T-helper 17 cell (primary cell): ENCODE measurements at regions not wholly inside any gene's neighbourhood (a gene's known extent, or its start where the extent isn't known, plus 50 kb on each side); places are given as distances from the start of the nearest gene placed in this dataset.

Experiments
- ATAC-seq: fragments of 150-1000 bp; cut with Tn5 transposase; 2 replicates; pipeline ENCODE4 v1.10.0; 2021; ENCODE audit warnings: mild to moderate bottlenecking, moderate library complexity
- DNase-seq, 3 donors: peaks; one replicate each; pipeline versions ENCODE4 v3.0.0 to v3.0.0-alpha.2; 2020 to 2021
- H3K9me3 ChIP-seq: one replicate; pipeline ENCODE4 v1.7.0; 2013; ENCODE audit warnings: low read length, mild to moderate bottlenecking; ENCODE audit not compliant: control insufficient read depth, poor library complexity, severe bottlenecking
- H3K27ac Mint-ChIP-seq: one replicate; pipeline ENCODE4 v1.8.0; 2022; ENCODE audit warnings: mild to moderate bottlenecking, moderate library complexity, mixed read lengths
- H3K27me3 Mint-ChIP-seq: one replicate; pipeline ENCODE4 v1.8.0; 2022; ENCODE audit warnings: mixed read lengths
- H3K36me3 Mint-ChIP-seq: one replicate; pipeline ENCODE4 v1.8.0; 2022; ENCODE audit warnings: low read depth, mixed read lengths
- H3K4me1 Mint-ChIP-seq: one replicate; pipeline ENCODE4 v1.8.0; 2022; ENCODE audit warnings: mild to moderate bottlenecking, mixed read lengths
- H3K4me3 Mint-ChIP-seq: one replicate; pipeline ENCODE4 v1.8.0; 2022; ENCODE audit warnings: mild to moderate bottlenecking, moderate library complexity, mixed read lengths

DNA sequence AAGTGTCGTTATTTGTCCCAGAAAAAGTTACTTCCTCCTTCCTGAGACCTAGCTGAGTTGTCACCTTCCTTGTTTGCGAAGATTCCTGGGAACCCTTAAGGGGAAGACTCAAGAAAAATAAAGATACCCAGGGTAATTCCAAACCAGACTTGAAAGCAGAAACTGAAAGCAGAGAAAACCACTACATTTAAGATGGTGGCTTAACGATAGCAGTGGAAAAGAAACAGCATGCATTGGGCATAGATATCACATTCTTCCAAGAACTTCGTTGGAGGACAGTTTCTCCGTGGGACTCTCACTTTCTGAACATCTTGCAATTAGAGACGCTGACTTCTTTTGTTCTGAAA is 89.1 kb downstream of the FAM76B start:
- Mint-ChIP-seq H3K27ac (no peak overlapping the region), H3K36me3 (no peaks in the 10 kb centered on the region), H3K4me1 (peaks cover 33% of the 10 kb centered on the region), H3K4me3 (peak overlapping the region; percentile 85), H3K27me3 (no peaks in the 10 kb centered on the region)
- DNase-seq: no peak
- ATAC-seq: peak; percentile 74
- H3K9me3 ChIP-seq: no peaks in the 10 kb centered on the region

DNA sequence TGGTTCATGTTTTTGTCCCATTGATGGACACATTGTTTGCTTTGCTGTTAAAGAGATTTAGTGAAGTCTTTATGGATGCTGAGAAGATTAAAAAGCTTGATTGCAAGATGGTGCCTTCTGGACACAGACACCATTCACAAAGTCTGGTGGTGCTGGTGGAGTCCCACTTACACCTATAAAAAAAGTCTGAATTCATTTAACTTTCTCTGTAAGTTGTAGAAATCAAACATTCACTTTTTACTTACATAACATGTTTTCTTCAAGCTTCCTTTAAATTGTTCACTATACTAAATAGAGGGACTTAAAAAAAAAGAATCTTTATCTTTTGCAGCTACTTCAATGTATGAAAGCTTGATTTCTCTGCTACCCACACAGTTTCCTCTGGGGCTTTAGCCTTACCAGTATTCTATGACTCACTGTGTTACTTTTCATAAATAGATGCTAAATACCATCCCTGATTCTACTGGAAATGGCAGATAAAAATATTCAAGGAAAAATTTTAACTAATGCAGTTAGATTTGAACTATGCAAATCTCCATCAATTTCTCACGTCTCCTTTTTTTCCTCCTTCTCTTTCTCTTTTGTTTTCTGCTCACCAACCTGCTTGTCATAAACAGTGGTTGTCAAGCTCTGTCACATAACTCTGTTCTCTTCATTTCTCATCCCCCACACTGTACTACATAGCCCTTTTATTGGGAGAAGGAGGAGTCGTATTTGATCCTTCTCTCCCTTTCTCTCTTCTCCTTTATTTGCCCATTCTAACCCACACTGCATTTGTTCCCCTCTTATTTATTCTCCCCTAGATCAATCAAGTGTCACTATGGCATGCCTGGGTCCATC is 89.7 kb downstream of the FAM76B start:
- no peaks in the 10 kb centered on the region for H3K36me3 Mint-ChIP-seq
- no peaks in the 10 kb centered on the region for H3K9me3 ChIP-seq
- ATAC-seq: peak; percentile 75
- no peak overlapping the region for H3K27ac Mint-ChIP-seq
- DNase-seq: no peak
- H3K4me3 Mint-ChIP-seq: peak overlapping the region; percentile 85
- no peaks in the 10 kb centered on the region for H3K27me3 Mint-ChIP-seq
- H3K4me1 Mint-ChIP-seq: peaks cover 33% of the 10 kb centered on the region

DNA sequence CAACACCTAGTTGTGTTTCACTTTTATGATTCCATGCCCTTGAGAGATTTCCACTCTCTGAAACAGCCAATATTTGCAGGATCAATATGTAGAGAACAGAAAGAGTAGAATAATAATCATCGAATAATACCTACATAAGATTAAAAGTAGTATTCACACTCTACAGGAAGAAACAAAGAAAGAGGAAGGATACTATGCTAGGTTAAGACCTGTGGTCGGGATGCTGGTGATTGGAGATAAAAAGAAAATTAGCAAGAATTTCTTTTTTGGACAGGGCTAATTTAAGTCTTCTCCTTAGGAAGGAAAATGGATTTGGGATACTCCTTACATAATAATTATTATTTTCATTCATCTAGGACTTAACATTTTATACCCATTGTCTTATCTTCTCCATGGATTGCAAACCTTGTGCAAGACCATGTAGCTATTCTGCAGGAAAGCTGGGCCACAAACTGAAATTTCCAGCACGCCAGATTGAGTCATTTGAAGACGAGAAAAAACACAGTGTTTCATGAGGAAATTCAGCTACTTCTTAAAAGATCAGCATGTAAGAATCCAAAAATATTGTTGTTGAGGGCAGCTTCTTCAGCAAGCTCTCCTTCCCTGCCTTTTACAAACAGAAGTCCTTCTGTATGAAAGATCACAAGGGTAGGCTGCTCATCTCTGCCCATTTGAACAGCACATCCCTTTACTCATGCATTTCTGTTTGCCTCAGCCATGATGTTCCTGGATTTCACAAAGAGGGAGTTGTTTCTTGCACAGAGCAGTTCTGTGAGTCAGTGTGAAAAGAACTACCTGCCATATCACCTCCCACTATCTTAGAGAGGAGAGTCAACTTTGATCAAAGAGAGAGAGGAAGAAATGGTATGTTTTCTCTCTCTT is 90.7 kb downstream of the FAM76B start:
- ATAC-seq: no peak
- H3K27ac Mint-ChIP-seq: no peak overlapping the region
- peak overlapping the region; percentile 69 for H3K4me3 Mint-ChIP-seq
- no peaks in the 10 kb centered on the region for H3K27me3 Mint-ChIP-seq
- H3K36me3 Mint-ChIP-seq: no peaks in the 10 kb centered on the region
- peaks cover 33% of the 10 kb centered on the region for H3K4me1 Mint-ChIP-seq
- no peaks in the 10 kb centered on the region for H3K9me3 ChIP-seq
- no peak for DNase-seq

DNA sequence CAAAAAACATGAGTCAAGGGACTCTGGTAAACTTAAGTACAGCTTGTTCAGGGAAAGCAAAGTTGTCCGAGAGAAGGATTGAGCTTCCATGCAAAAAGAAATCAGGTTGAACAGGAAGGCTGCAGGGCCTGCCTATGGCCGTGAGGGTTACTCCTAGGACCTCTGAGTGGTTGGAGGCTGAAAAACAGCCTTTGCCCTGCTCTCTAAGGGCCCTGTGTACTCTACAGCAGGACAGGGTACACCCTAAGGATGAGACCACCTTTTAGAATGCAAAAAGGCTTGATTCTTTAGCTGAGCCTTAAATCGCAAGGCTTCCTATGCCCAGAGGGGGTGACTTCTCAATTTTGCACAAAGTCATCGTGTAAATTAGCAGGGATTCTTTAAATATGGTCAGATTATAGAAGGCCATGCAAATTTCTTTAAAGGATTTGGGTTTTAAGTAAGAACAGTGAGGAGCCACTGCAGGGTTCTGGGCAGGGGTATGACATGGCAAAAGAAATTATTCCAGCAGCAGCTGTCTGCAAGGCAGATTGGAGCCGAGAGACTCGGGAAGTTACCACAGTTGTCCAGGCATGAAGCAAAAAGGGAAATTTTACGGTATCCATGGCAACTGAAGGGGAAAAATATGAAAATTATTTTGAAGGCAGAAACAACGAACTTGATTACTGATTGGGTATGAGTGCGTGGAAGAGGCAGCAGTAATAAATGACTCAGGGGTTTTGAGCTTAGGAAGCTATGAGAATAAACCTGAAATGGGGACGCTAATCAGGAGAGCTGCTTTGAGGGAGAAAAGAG is 91.8 kb downstream of the FAM76B start:
- Mint-ChIP-seq H3K27me3 (no peaks in the 10 kb centered on the region), H3K27ac (no peak overlapping the region), H3K4me3 (no peak overlapping the region), H3K36me3 (no peaks in the 10 kb centered on the region), H3K4me1 (peaks cover 33% of the 10 kb centered on the region)
- ATAC-seq (no peak), DNase-seq (no peak)
- H3K9me3 ChIP-seq: no peaks in the 10 kb centered on the region

DNA sequence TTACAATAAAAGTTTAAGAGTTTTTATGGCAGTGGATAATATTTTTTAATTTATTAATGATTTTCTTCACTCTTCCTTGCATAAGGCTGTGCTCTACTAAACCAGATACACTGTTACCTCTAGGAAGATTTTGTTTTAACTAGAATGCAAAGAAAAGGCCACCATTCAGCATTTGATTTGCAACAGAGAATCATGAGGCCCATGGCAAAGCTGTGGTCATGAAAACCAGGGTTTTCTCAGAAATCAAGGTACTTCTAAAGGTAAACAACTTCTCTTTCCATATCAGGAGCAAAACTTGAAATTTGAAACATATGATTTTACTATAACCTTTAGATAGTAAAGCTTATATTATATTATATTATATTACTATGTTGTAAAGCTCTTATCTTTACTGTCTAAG is 94.4 kb downstream of the FAM76B start:
- no peaks in the 10 kb centered on the region for H3K9me3 ChIP-seq
- Mint-ChIP-seq H3K4me3 (no peak overlapping the region), H3K27ac (peak overlapping the region; percentile 39), H3K36me3 (no peaks in the 10 kb centered on the region), H3K27me3 (no peaks in the 10 kb centered on the region), H3K4me1 (peaks cover 22% of the 10 kb centered on the region)
- DNase-seq (no peak), ATAC-seq (no peak)

DNA sequence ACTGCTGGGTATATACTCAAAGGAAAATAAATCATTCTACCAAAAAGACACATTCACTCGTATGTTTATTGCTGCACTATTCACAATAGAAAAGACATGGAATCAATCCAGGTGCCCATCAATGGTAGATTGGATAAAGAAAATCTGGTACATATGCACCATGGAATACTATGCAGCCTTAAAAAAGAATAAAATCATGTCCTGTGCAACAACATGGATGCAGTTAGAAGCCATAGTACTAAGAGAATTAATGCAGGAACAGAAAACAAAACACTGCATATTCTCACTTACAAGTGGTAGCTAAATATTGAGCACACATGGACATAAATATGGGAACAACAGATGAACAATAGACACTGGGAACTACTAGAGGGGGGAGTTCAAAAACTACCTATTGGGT is 96.3 kb downstream of the FAM76B start:
- ATAC-seq: no peak
- Mint-ChIP-seq H3K4me3 (no peak overlapping the region), H3K36me3 (no peaks in the 10 kb centered on the region)

DNA sequence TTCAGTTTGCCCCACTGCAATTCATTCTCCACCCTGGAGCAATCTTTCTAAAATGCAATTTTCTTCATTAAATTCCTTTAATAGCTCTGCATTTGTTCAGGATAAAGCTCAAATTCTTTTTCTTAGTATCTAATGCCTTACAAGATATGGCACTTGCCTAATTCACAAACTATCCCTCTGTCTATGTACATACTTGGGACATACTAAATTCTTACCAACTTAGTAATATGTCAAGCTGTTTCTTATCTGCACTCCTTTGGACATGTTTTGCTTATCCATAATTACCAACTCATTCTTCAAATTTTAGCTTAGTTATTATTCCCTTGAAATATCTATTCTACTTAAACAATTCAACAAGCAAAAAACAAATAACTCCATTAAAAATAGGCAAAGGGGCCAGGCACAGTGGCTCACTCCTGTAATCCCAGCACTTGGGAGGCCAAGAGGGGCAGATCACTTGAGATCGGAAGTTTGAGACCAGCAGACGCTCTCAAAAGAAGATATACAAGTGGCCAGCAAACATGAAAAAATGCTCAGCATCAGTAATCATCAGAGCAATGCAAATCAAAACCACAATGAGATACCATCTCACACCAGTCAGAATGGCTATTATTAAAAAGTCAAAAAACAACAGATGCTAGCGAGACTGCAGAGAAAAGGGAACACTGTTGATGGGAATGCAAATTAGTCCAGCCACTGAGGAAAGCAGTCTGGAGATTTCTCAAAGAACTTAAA is 96.9 kb downstream of the FAM76B start:
- no peaks in the 10 kb centered on the region for H3K36me3 Mint-ChIP-seq
- no peaks in the 10 kb centered on the region for H3K9me3 ChIP-seq
- H3K4me3 Mint-ChIP-seq: no peak overlapping the region
- H3K27me3 Mint-ChIP-seq: no peaks in the 10 kb centered on the region
- ATAC-seq (no peak), DNase-seq (no peak)
- no peak overlapping the region for H3K27ac Mint-ChIP-seq
- no peaks in the 10 kb centered on the region for H3K4me1 Mint-ChIP-seq

More for the DNA sequence above, 96.3 kb downstream of the FAM76B start:
- H3K27ac Mint-ChIP-seq: no peak overlapping the region
- peaks cover 6% of the 10 kb centered on the region for H3K4me1 Mint-ChIP-seq
- no peaks in the 10 kb centered on the region for H3K9me3 ChIP-seq
- no peak for DNase-seq
- no peaks in the 10 kb centered on the region for H3K27me3 Mint-ChIP-seq

DNA sequence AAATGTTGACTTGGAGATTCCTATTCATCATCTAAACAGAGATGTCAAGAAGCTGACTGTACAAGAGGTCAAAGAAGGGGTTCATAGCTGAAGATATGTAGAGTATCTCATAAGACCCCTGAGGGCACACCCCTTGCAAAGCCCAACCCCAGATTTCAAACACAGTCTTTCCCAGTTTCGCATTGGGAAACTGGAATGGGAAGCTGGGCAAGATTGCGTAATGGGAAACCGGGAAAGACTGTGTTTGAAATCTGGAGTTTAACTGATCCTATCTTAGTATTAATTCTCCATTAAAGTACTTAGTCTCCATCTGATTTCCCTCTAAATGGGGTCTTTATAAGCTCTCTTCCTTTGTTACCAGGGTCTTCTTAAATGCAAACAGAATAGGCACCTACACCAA is 99.5 kb downstream of the FAM76B start:
- Mint-ChIP-seq H3K36me3 (no peaks in the 10 kb centered on the region), H3K27ac (no peak overlapping the region), H3K27me3 (no peaks in the 10 kb centered on the region)

DNA sequence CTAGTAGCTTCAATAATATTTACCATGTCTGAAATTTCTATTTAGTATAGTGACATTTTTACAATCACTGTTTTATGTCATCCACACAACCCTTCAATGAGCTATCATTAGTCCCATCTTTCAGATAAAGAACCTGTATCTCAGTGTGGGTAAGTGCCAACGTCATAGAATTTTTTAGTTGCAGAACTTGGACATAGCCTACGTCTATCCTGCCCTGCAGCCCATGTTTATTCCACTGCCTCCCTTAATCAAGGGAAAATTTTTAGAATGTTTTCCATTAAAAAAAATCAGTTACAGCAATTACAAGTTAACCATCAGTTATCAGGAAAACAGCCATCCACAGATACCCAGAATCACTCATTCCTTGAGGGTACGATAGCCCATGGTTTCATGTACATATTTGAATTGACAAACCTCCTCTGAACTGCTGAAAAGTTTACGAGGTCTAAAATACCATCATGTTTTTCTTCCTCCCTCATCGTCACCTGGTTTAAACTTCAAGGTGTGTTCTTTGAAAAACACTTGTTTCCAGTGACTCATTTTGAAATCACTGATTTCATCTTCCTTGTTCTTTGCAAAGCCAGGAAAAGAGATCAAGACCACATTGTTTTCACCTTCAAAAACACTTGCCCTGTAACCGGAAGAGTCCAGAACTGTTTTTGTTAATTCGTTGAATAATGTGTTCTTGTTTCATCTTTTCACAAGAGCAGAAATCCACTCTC is 100.9 kb downstream of the FAM76B start:
- Mint-ChIP-seq H3K4me1 (peaks cover 3% of the 10 kb centered on the region), H3K27me3 (no peaks in the 10 kb centered on the region), H3K36me3 (no peaks in the 10 kb centered on the region), H3K4me3 (no peak overlapping the region), H3K27ac (no peak overlapping the region)
- H3K9me3 ChIP-seq: no peaks in the 10 kb centered on the region
- DNase-seq: no peak
- peak; percentile 83 for ATAC-seq

More for the DNA sequence above, 99.5 kb downstream of the FAM76B start:
- Mint-ChIP-seq H3K4me3 (no peak overlapping the region), H3K4me1 (no peaks in the 10 kb centered on the region)
- DNase-seq (no peak), ATAC-seq (no peak)
- H3K9me3 ChIP-seq: no peaks in the 10 kb centered on the region

DNA sequence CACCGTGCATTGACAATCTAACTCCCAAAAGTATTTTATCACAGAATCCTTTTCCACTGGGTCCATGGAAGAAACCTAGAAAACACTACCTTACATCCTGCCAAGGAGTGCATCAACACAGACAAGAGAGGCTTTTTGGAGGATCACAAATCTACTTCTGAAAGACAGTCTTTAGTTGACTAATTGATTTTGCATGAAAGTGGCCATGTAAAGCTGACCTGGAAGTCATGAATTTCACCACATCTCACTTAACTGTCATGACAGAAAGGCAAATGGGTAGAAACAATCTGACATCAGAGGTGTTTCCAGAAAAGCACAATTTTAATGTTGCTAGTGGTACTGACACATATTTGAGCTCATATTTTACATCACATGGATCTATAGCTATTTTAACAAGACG is 101.6 kb downstream of the FAM76B start:
- ATAC-seq (peak; percentile 40), DNase-seq (no peak)

DNA sequence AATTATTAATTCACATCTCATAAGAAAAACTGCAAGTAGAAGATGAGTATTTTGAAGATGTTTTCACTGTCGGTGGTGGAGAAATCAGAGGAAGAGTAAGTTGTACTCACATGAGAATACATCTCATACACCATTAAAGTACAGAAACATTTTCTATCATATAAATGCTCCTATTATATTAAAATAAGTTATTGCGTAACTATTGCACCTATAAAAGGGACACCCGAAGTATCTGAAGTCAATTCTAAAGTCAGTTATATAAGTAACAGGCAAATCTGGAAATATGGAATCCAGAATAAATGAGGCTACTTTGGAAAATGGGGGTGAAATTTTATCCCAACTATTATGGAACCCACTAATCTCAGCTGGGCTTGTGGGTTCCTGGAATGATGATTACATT is 103.3 kb downstream of the FAM76B start:
- H3K4me3 Mint-ChIP-seq: no peak overlapping the region
- no peak for ATAC-seq
- no peak overlapping the region for H3K27ac Mint-ChIP-seq
- no peaks in the 10 kb centered on the region for H3K9me3 ChIP-seq
- H3K36me3 Mint-ChIP-seq: peaks cover 2% of the 10 kb centered on the region
- peaks cover 4% of the 10 kb centered on the region for H3K4me1 Mint-ChIP-seq
- no peaks in the 10 kb centered on the region for H3K27me3 Mint-ChIP-seq
- DNase-seq: no peak

More for the DNA sequence above, 101.6 kb downstream of the FAM76B start:
- no peaks in the 10 kb centered on the region for H3K9me3 ChIP-seq
- no peaks in the 10 kb centered on the region for H3K36me3 Mint-ChIP-seq
- H3K27ac Mint-ChIP-seq: no peak overlapping the region
- peaks cover 4% of the 10 kb centered on the region for H3K4me1 Mint-ChIP-seq
- no peaks in the 10 kb centered on the region for H3K27me3 Mint-ChIP-seq
- H3K4me3 Mint-ChIP-seq: no peak overlapping the region

DNA sequence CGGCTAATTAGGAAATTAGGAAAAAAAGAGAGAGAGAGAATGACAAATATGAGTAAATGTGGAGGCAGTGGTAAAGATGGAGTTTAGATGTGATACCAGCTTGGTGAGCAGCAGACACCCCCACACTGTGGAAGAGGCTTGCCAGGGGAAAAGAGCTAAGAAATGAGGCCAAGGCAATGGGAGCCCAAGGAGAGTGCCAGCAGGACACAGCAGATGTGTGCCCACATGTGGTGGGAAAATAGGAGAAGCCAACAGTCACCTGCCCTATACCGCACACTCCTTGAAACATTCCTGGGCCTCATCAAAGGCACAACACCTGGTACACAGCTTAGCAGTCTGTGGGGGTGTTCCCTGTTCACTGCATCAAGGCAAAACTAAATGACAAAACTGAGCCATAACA is 104.9 kb downstream of the FAM76B start:
- Mint-ChIP-seq H3K4me3 (no peak overlapping the region), H3K4me1 (peaks cover 9% of the 10 kb centered on the region), H3K27me3 (no peaks in the 10 kb centered on the region), H3K27ac (peak overlapping the region; percentile 56), H3K36me3 (peaks cover 2% of the 10 kb centered on the region)
- H3K9me3 ChIP-seq: no peaks in the 10 kb centered on the region
- ATAC-seq: no peak
- DNase-seq: no peak
